Psoas muscle (tissue), 7 donors: ENCODE measurements at regions not wholly inside any gene's neighbourhood (a gene's known extent, or its start where the extent isn't known, plus 50 kb on each side); places are given as distances from the start of the nearest gene placed in this dataset.

Experiments used
- ATAC-seq, 4 donors: fragments of 200-7000 bp; cut with Tn5 transposase; one replicate each; pipeline ENCODE4 v1.9.1; 2020; ENCODE audit warnings: moderate library complexity in 3 of 4, mild to moderate bottlenecking in 2 of 4
- DNase-seq, 2 donors: peaks; one replicate each; pipeline ENCODE4 v3.0.0-alpha.2; 2020
- H3K27ac ChIP-seq: fragments of 200-600 bp; one replicate; pipeline ENCODE4 v1.8.0; 2022
- H3K27me3 ChIP-seq, 3 donors: fragments of 200-600 bp in 1 of 3; one replicate each; pipeline versions ENCODE4 v1.6.1 to v1.8.0; 2013 to 2022; ENCODE audit warnings: low read length in 2 of 3, mild to moderate bottlenecking in 2 of 3, moderate library complexity in 1 of 3; ENCODE audit not compliant: insufficient read depth in 3 of 3
- H3K36me3 ChIP-seq, 2 donors: fragments of 200-600 bp in 1 of 2; one replicate each; pipeline versions ENCODE4 v1.6.1 to v1.8.0; 2013 to 2022; ENCODE audit warnings: low read depth in 1 of 2, mild to moderate bottlenecking in 1 of 2, moderate library complexity in 1 of 2; ENCODE audit not compliant: insufficient read depth in 1 of 2
- H3K4me1 ChIP-seq: fragments of 200-600 bp; one replicate; pipeline ENCODE4 v1.8.0; 2022
- H3K4me3 ChIP-seq: fragments of 200-600 bp; one replicate; pipeline ENCODE4 v1.8.0; 2022; ENCODE audit warnings: mild to moderate bottlenecking
- H3K9me3 ChIP-seq: fragments of 200-600 bp; one replicate; pipeline ENCODE4 v1.8.0; 2022
- WGBS, 3 donors: extraction: QIAGEN DNeasy Blood & Tissue Kit; methylation state at CpG; one replicate each; pipeline versions ENCODE4 v1.1.6 to v1.1.7; 2013; 5-methylcytosine and 5-hydroxymethylcytosine counted together
- intact Hi-C, 2 donors: fragments of 100-400 bp; cut with DNase I; formaldehyde crosslinking; loops; one replicate each; pipeline versions ENCODE4 v1.11.0 to v1.14.2; 2022
- TF ChIP-seq, protein P1 (sequence below): fragments of 200-600 bp; IDR thresholded peaks from one replicate; pipeline ENCODE4 v1.8.0; 2022; ENCODE audit warnings: antibody characterized with exemption
- donor health status: healthy with polysubstance abuse.
- donor health status: DM: no; HTN: no; CAD: no; lungs with moderate emphysema.
- donor health status: Bipolar disorder and iron deficiency.
- donor health status: healthy.
- donor health status: DM: yes; HTN: yes; CAD: no.
- donor health status: DM: no; HTN: no; CAD: no.
- donor health status: DM: yes; HTN: yes; CAD: no.

DNA sequence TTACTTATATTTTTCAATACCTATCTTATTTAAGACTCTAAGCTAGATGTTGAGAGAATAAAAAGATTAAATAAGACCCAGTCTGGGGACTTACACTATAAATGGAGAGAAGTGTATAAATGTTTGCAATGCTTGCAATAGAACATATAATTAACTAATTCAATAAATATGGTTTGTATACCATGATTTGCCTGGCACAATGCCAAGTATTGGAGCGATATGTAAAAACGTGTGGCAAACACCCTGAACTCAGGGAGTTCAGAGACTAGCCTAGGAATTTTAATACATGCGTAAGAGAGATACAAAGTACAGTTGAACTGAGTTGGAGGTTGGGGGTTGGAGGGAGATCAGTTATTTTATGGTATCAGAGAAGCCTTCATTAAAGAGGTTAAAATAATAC is 251.8 kb upstream of the DDX18 start:
- H3K27me3 ChIP-seq = no peaks in the 10 kb centered on the region
- intact Hi-C loops = no loop called here
- ATAC-seq (no peak), DNase-seq (no peak)
- no peak overlapping the region for H3K27ac ChIP-seq
- 38 to 50% (median 44%) methylated on average over 3 of the region's 3 CpGs for WGBS, 3 donors
- no peaks in the 10 kb centered on the region for H3K9me3 ChIP-seq
- TF ChIP-seq, protein P1, sequence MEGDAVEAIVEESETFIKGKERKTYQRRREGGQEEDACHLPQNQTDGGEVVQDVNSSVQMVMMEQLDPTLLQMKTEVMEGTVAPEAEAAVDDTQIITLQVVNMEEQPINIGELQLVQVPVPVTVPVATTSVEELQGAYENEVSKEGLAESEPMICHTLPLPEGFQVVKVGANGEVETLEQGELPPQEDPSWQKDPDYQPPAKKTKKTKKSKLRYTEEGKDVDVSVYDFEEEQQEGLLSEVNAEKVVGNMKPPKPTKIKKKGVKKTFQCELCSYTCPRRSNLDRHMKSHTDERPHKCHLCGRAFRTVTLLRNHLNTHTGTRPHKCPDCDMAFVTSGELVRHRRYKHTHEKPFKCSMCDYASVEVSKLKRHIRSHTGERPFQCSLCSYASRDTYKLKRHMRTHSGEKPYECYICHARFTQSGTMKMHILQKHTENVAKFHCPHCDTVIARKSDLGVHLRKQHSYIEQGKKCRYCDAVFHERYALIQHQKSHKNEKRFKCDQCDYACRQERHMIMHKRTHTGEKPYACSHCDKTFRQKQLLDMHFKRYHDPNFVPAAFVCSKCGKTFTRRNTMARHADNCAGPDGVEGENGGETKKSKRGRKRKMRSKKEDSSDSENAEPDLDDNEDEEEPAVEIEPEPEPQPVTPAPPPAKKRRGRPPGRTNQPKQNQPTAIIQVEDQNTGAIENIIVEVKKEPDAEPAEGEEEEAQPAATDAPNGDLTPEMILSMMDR = no peak
- H3K4me3 ChIP-seq = no peak overlapping the region
- no peaks in the 10 kb centered on the region for H3K4me1 ChIP-seq
- H3K36me3 ChIP-seq = no peaks in the 10 kb centered on the region

DNA sequence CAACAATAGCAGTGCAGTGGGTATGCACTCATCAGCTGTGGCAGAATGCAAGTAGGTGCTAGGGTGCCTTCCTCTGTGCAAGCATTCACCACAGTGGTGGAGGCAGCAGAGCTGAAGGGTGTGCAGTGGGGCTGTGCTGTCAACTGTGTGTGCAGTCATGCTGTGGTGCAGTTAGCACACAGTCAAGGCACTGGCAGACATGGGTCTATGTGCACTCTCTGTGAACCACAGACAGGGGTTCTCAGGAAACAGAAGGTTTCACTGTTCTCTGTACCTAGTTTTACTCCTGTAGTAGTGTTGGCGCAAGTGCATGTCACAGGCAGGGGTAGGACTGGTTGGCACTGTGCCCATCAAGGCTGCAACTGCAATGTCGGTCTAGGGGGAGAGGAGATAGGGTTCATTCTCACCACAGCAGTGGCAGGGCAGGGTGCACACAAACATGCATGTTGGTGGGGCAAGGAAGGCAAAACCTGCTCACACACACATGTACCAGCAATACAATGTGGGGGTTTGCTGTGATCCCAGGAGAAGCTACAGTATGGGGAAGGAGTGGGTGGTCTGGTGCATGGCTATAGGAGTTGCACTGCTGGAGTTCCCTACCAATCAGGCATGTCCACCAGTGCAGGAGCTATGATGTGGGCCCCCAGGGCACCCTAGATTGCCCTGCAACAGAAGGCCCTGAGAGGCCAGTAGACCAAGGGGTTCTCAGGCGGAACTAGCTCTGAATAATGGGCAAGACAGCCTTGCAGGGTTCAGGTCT is 242.7 kb upstream of the DDX18 start:
- DNase-seq = no peak
- 72 to 80% (median 76%) methylated on average over 3 of the region's 3 CpGs for WGBS, 3 donors
- intact Hi-C loops = no loop called here

DNA sequence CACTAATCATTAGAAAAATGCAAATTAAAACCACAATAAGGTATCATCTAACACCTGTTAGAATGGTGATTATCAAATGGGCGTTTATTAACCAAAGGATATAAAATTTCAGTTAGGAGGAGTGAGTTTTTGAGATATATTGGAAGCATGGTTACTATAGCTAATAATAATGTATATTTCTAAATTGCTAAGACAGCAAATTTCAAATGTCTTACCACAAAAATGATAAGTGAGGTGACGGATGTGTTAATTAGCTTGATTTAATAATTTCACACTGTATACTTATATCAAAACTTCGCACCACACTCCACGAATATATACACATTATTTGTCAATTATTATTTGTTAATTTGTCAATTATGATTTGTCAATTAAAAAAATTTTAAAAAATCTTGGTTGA is 227.2 kb upstream of the DDX18 start:
- Histone ChIP-seq H3K27me3 (no peaks in the 10 kb centered on the region), H3K9me3 (peaks cover 11% of the 10 kb centered on the region), H3K4me1 (no peaks in the 10 kb centered on the region), H3K4me3 (no peak overlapping the region), H3K27ac (no peak overlapping the region), H3K36me3 (no peaks in the 10 kb centered on the region)
- WGBS, 3 donors = 82 to 85% (median 82%) methylated on average over 4 of the region's 4 CpGs
- intact Hi-C loops = no loop called here
- DNase-seq = no peak
- no peak for ATAC-seq
- TF ChIP-seq, protein P1 = no peak

More for the DNA sequence above, 242.7 kb upstream of the DDX18 start:
- Histone ChIP-seq H3K27ac (no peak overlapping the region), H3K36me3 (no peaks in the 10 kb centered on the region), H3K4me1 (no peaks in the 10 kb centered on the region), H3K4me3 (no peak overlapping the region), H3K27me3 (no peaks in the 10 kb centered on the region), H3K9me3 (no peaks in the 10 kb centered on the region)
- TF ChIP-seq, protein P1 = no peak
- ATAC-seq = no peak

DNA sequence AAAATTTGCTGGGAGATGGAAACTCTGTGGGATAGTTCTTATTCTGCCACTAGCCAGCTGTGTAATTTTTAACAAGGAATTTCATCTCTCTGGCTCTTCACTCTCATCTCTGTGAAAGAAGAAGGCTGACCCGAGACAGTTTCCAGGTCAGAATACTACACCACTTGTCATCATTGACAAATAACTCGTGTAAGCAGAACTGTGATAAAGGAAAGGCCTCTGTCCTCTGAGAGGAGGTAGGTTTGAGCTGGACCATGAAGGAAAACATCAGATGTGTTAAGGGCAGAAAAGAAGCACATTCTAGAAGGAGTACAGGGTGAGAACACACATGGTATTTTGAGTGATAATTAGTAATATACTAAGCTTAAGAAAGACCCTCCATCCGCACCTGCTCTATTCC is 211.4 kb upstream of the DDX18 start:
- H3K27ac ChIP-seq = no peak overlapping the region
- intact Hi-C loops = no loop called here
- no peak for DNase-seq
- no peaks in the 10 kb centered on the region for H3K36me3 ChIP-seq
- no peaks in the 10 kb centered on the region for H3K27me3 ChIP-seq
- no peaks in the 10 kb centered on the region for H3K4me1 ChIP-seq
- no peak overlapping the region for H3K4me3 ChIP-seq
- WGBS, 3 donors = 17 to 37% (median 29%) methylated on average over 3 of the region's 3 CpGs
- ATAC-seq = no peak
- TF ChIP-seq, protein P1 = no peak
- H3K9me3 ChIP-seq = no peaks in the 10 kb centered on the region

DNA sequence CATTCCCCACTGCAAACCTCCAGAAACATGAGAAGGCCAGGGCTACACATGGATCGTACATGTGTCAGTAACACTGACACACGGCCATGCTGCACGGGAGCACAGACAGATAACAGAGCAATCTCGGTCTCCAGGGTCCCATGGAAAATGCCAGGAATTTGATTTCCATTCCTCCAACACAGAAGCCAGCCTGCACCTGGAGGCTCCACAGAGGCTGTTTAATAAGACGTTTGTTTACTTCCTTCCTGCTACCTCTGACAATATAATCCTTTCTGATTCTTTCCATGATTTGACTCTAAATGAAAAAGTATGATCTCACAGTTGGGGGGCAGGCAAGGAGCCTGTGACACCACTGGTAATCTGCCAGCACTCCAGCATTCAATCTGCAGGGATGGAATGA is 210.9 kb upstream of the DDX18 start:
- DNase-seq (no peak), ATAC-seq (no peak)
- Histone ChIP-seq H3K4me1 (no peaks in the 10 kb centered on the region), H3K27me3 (no peaks in the 10 kb centered on the region), H3K4me3 (no peak overlapping the region), H3K36me3 (no peaks in the 10 kb centered on the region), H3K9me3 (no peaks in the 10 kb centered on the region), H3K27ac (no peak overlapping the region)
- 2 to 10% (median 5%) methylated on average over 5 of the region's 5 CpGs for WGBS, 3 donors
- intact Hi-C loops = no loop called here
- TF ChIP-seq, protein P1 = no peak
